IMR-90 (cell line): ENCODE measurements at regions not wholly inside any gene's neighbourhood (a gene's known extent, or its start where the extent isn't known, plus 50 kb on each side); places are given as distances from the start of the nearest gene placed in this dataset.

Experiments used
- ATAC-seq: fragments of 200-7000 bp; cut with Tn5 transposase; 2 replicates; pipeline ENCODE4 v1.9.1; 2020; ENCODE audit warnings: low read depth, mild to moderate bottlenecking, moderate library complexity
- BruUV-seq: library from RNA; stranded (reverse); fragments of 400-500 nt; replicated peaks from 2 replicates; lab custom pipeline; 2021; lab: Mats Ljungman, UMichigan
- CTCF ChIA-PET: fragments of 300-600 bp; formaldehyde crosslinking; extraction: SDS; loops from one replicate; lab custom pipeline; 2021; ENCODE audit warnings: antibody characterized with exemption; lab: Yijun Ruan, JAX
- POLR2A ChIA-PET: fragments of 300-600 bp; sonication (Branson Sonifier 250); formaldehyde crosslinking; loops from one replicate; lab custom pipeline; 2022; ENCODE audit warnings: antibody characterized with exemption; ENCODE audit not compliant: unreplicated experiment; lab: Charles Lee
- DNase-seq: peaks from one replicate; pipeline ENCODE4 v3.0.0; 2013
- H2AFZ ChIP-seq: replicated peaks from 2 replicates; pipeline ENCODE3; 2013; ENCODE audit warnings: low read length, mild to moderate bottlenecking; ENCODE audit not compliant: poor library complexity
- H2AK5ac ChIP-seq: 2 replicates; pipeline ENCODE4 v1.6.1; 2013; ENCODE audit warnings: low read depth, low read length, inconsistent platforms
- H2AK9ac ChIP-seq: replicated peaks from 2 replicates; pipeline ENCODE3; 2013; ENCODE audit warnings: mild to moderate bottlenecking, low read depth, low read length, moderate library complexity; ENCODE audit not compliant: poor library complexity
- H2BK120ac ChIP-seq: 2 replicates; pipeline ENCODE4 v1.6.1; 2013; ENCODE audit warnings: low read depth, low read length, inconsistent platforms
- H2BK15ac ChIP-seq: 3 replicates; pipeline ENCODE4 v1.6.1; 2013; ENCODE audit warnings: low read depth, low read length, inconsistent platforms
- H2BK20ac ChIP-seq: 2 replicates; pipeline ENCODE4 v1.6.1; 2013; ENCODE audit warnings: low read depth, mild to moderate bottlenecking, inconsistent platforms, low read length, moderate library complexity
- H2BK5ac ChIP-seq: 2 replicates; pipeline ENCODE4 v1.6.1; 2013; ENCODE audit warnings: mild to moderate bottlenecking, low read depth, low read length, inconsistent platforms; ENCODE audit not compliant: poor library complexity, severe bottlenecking
- H3K14ac ChIP-seq: replicated peaks from 2 replicates; pipeline ENCODE4 v1.6.1; 2013; ENCODE audit warnings: low read depth, low read length, inconsistent platforms
- H3K18ac ChIP-seq: 2 replicates; pipeline ENCODE4 v1.6.1; 2013; ENCODE audit warnings: low read depth, low read length, control low read depth
- H3K23ac ChIP-seq: 2 replicates; pipeline ENCODE4 v1.6.1; 2013; ENCODE audit warnings: low read depth, low read length, inconsistent platforms
- H3K27ac ChIP-seq: 2 replicates; pipeline ENCODE4 v1.5.1; 2013; ENCODE audit warnings: mild to moderate bottlenecking, control low read depth, low read length; ENCODE audit not compliant: insufficient read depth
- H3K27me3 ChIP-seq: 2 replicates; pipeline ENCODE4 v1.6.1; 2013; ENCODE audit warnings: low read length; ENCODE audit not compliant: control insufficient read depth, insufficient read depth
- H3K36me3 ChIP-seq: 2 replicates; pipeline ENCODE4 v1.6.1; 2013; ENCODE audit warnings: low read length, mixed read lengths; ENCODE audit not compliant: control insufficient read depth, insufficient read depth
- H3K4ac ChIP-seq: 2 replicates; pipeline ENCODE4 v1.6.1; 2013; ENCODE audit warnings: low read depth, low read length, inconsistent platforms
- H3K4me1 ChIP-seq: 2 replicates; pipeline ENCODE4 v1.6.1; 2013; ENCODE audit warnings: low read length, mixed read lengths; ENCODE audit not compliant: control insufficient read depth, insufficient read depth
- H3K4me2 ChIP-seq: 2 replicates; pipeline ENCODE4 v1.6.1; 2013; ENCODE audit warnings: low read depth, mild to moderate bottlenecking, control low read depth, low read length, moderate library complexity
- H3K4me3 ChIP-seq: 2 replicates; pipeline ENCODE4 v1.5.1; 2013; ENCODE audit warnings: low read depth, mild to moderate bottlenecking, control low read depth, low read length, moderate library complexity; ENCODE audit not compliant: insufficient read depth
- H3K56ac ChIP-seq: 2 replicates; pipeline ENCODE4 v1.6.1; 2013; ENCODE audit warnings: low read length, inconsistent platforms; ENCODE audit not compliant: insufficient read depth; ENCODE audit errors: extremely low read depth
- H3K79me1 ChIP-seq, 2 experiments: 2 replicates each; pipeline ENCODE4 v1.6.1; 2013; ENCODE audit warnings: low read length in 2 of 2, inconsistent platforms in 1 of 2, low read depth in 1 of 2
- H3K9ac ChIP-seq: 2 replicates; pipeline ENCODE4 v1.6.1; 2013; ENCODE audit warnings: low read depth, low read length, control low read depth
- H3K9me1 ChIP-seq: 2 replicates; pipeline ENCODE4 v1.6.1; 2013; ENCODE audit warnings: low read length, inconsistent platforms; ENCODE audit not compliant: insufficient read depth
- H3K9me3 ChIP-seq: 2 replicates; pipeline ENCODE4 v1.6.1; 2013; ENCODE audit warnings: low read length; ENCODE audit not compliant: control insufficient read depth, insufficient read depth
- H4K20me1 ChIP-seq: 2 replicates; pipeline ENCODE4 v1.6.1; 2013; ENCODE audit warnings: low read length, inconsistent platforms; ENCODE audit not compliant: insufficient read depth
- H4K5ac ChIP-seq: 2 replicates; pipeline ENCODE4 v1.6.1; 2013; ENCODE audit warnings: mild to moderate bottlenecking, low read depth, low read length, control low read depth
- H4K8ac ChIP-seq, 2 experiments: 2 replicates each; pipeline ENCODE4 v1.6.1; 2013; ENCODE audit warnings: low read depth in 2 of 2, low read length in 2 of 2, control low read depth in 1 of 2, inconsistent platforms in 1 of 2
- H4K91ac ChIP-seq: 2 replicates; pipeline ENCODE4 v1.6.1; 2013; ENCODE audit warnings: low read depth, low read length, inconsistent platforms; ENCODE audit not compliant: insufficient read depth
- CHD1 ChIP-seq: IDR thresholded peaks from 2 replicates; pipeline ENCODE4 v1.6.1; 2012; ENCODE audit warnings: low read depth, low read length, improper control_type of control experiment
- MAZ ChIP-seq: IDR thresholded peaks from 2 replicates; pipeline ENCODE4 v1.6.1; 2012; ENCODE audit warnings: low read depth, mild to moderate bottlenecking, low read length, improper control_type of control experiment, moderate library complexity, borderline replicate concordance
- RAD21 ChIP-seq: IDR thresholded peaks from 2 replicates; pipeline ENCODE4 v1.6.1; 2012; ENCODE audit warnings: low read length, improper control_type of control experiment
- RCOR1 ChIP-seq: IDR thresholded peaks from 2 replicates; pipeline ENCODE4 v1.6.1; 2012; ENCODE audit warnings: mild to moderate bottlenecking, low read length, improper control_type of control experiment; ENCODE audit not compliant: insufficient replicate concordance
- SMC3 ChIP-seq: fragments of 150-350 bp; IDR thresholded peaks from 2 replicates; pipeline ENCODE4 v1.6.1; 2016; ENCODE audit warnings: low read depth, mild to moderate bottlenecking, antibody characterized with exemption, low read length, moderate library complexity
- WGBS, 2 experiments: methylation state at CpG; one replicate each; pipeline versions ENCODE4 v1.1.5 to v1.1.7; 2013; ENCODE audit warnings: missing lambda C conversion rate in 2 of 2; ENCODE audit not compliant: insufficient read length in 1 of 2; ENCODE audit errors: extremely low coverage in 2 of 2; 5-methylcytosine and 5-hydroxymethylcytosine counted together
- dilution Hi-C: fragments of 300-500 bp; cut with HindIII; formaldehyde crosslinking; loops from one replicate; pipeline ENCODE4 v1.14.3; 2018; ENCODE audit warnings: low sequenced_read_pairs; ENCODE audit not compliant: unreplicated experiment
- in situ Hi-C: fragments of 300-500 bp; cut with MboI; formaldehyde crosslinking; loops from 3 replicates; pipeline ENCODE4 v1.14.3; 2019; ENCODE audit warnings: low sequenced_read_pairs, inconsistent platforms, mixed read lengths
- intact Hi-C: fragments of 100-400 bp; cut with micrococcal nuclease; formaldehyde crosslinking; loops from 2 replicates; pipeline ENCODE4 v1.10.0; 2022

DNA sequence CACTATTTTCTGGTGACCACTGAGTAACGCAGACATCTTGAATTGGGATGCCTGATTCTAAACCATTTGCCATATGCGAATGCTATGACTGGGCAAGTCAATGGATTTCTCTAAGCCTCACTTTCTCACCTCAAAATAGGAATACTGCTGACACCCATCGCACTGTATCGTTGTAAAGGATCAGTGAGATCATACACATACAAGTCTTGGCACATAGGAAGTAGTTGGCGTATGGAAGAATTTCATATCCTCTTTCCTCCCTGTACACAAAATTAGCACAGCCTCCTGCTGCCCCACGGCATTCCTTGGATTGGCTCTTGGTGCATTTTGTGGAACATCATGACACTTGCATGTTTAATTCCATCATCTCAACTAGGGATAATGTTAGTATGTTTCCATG is 366.9 kb downstream of the CMPK2 start:
- ChIA-PET CTCF (no interaction called here), POLR2A (no interaction called here)
- H2AK9ac ChIP-seq: no peak overlapping the region
- H2BK15ac ChIP-seq: no peak overlapping the region
- dilution Hi-C loops: no loop called here
- no peaks in the 10 kb centered on the region for H3K9me1 ChIP-seq
- no peak overlapping the region for H3K4me3 ChIP-seq
- H4K91ac ChIP-seq: no peak overlapping the region
- no peak overlapping the region for H2AFZ ChIP-seq
- no TSS peak for BruUV-seq
- DNase-seq: no peak
- H3K27me3 ChIP-seq: no peaks in the 10 kb centered on the region
- TF ChIP-seq CHD1 (no peak), RAD21 (no peak), SMC3 (no peak), MAZ (no peak), RCOR1 (no peak)
- no peaks in the 10 kb centered on the region for H4K20me1 ChIP-seq
- peaks cover 3% of the 10 kb centered on the region; the same call in 1 of the 2 replicates for H3K9me3 ChIP-seq
- H3K27ac ChIP-seq: no peak overlapping the region
- no peak overlapping the region for H3K18ac ChIP-seq
- no peak overlapping the region for H3K56ac ChIP-seq
- H3K4me2 ChIP-seq: no peak overlapping the region
- H3K23ac ChIP-seq: no peak overlapping the region
- H3K9ac ChIP-seq: no peak overlapping the region
- no peak overlapping the region for H3K14ac ChIP-seq
- in situ Hi-C loops: no loop called here
- no peak overlapping the region for H2BK20ac ChIP-seq
- H3K4ac ChIP-seq: no peak overlapping the region
- H2BK120ac ChIP-seq: no peak overlapping the region
- H3K4me1 ChIP-seq: no peaks in the 10 kb centered on the region
- H3K79me1 ChIP-seq: no peaks in the 10 kb centered on the region
- intact Hi-C loops: no loop called here
- H2BK5ac ChIP-seq: no peak overlapping the region
- WGBS, 2 experiments: 100% methylated on average over 1 of the region's 6 CpGs; no CpG with 5 or more reads in 1 of the 2 experiments
- no peak overlapping the region for H4K5ac ChIP-seq
- no peaks in the 10 kb centered on the region for H3K36me3 ChIP-seq
- ATAC-seq: no peak
- H2AK5ac ChIP-seq: no peak overlapping the region
- H4K8ac ChIP-seq: no peak overlapping the region
